UCSD-AML1 (cell line): ENCODE measurements at regions not wholly inside any gene's neighbourhood (a gene's known extent, or its start where the extent isn't known, plus 50 kb on each side); places are given as distances from the start of the nearest gene placed in this dataset.

Source experiments
- DNase-seq: peaks from one replicate; lab custom pipeline; 2025; ENCODE audit not compliant: unreplicated experiment; lab: John Stamatoyannopoulos, UW

- no peak for DNase-seq
Measured at GRCh38 chr2:35365859-35366258, 989.7 kb upstream of the CRIM1 start.

GRCh38 chr2:35356332-35356731, 999.2 kb upstream of the CRIM1 start:
- DNase-seq, result no peak

- DNase-seq, result no peak
Measured at GRCh38 chr2:35355056-35355455, 1000.5 kb upstream of the CRIM1 start.

- DNase-seq, result no peak
Measured at GRCh38 chr2:35347561-35347960, 1008.0 kb upstream of the CRIM1 start.

DNA sequence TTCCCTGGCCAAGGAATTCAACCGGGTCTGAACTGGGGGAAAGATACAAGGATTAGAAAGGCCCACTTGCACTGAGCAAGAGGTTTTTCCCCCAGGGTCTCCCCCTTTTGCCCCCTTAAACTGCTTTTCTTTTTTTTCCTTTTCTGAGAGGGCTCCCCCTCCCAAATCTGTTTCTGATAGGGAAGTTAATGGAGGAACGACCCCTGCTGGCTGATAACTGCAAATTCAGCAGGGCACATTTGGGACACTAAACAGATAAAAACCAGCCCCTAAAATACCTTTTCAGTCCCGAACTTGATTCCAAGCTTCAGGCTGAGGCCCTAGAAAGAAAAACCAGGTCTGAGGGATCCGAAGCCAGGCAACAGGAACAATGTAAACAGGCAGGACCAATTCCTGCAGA, 1012.4 kb upstream of the CRIM1 start:
- DNase-seq, result no peak

DNA sequence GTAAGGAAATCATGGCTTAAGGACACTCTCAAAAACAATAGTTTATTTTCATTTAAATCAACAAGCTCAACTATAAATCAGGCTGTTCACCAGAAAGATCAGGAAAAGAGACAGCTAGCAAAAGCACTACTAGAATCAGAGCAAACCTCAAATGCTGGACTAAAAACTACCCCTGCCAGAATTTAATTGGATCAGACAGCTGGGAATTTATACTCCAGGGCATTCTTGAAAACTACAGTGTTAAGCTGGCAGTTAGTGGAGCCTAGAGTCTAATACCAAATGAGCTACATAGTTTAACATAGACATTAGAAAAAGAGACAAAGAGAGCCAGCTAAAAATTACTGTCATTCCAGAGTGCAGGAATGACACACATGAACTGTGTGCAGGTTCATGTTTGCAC, 1016.4 kb upstream of the CRIM1 start:
- no peak for DNase-seq

DNA sequence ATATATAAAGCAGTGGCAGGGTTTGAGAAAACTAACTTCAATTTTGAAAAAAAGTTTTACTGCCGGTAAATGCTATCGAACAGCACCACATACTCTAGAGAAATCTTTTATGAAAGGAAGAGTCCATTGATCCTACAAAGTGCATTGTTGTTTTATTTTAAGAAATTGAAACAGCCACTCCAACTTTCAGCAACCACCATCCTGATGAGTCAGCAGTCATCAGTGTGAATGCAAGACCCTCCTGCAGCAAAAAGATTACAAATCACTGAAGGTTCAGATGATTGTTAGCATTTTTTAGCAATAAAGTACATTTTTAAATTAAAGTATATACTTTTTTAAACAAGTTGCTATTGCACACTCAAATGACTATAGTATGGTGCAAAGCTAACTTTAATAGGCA, 1017.7 kb upstream of the CRIM1 start:
- no peak for DNase-seq

DNA sequence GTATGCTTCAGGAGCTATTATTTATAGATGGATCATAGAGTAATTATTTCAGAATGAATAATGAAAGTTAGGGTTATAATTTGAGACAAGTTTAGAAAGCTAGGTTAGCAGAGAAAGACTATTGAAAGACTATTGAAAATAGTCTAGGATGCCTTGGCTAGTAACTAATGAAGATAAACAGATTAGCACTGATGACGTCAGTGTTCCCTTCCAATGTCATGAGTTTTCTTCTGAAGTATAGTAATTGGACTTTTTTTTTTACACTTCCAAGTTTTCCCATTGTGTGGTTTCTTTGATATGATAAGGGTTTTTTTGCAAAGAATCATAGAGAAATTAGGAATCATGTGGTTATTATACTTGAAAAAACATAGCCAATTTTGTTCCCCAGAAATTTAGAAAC, 1041.5 kb upstream of the CRIM1 start:
- no peak for DNase-seq

DNA sequence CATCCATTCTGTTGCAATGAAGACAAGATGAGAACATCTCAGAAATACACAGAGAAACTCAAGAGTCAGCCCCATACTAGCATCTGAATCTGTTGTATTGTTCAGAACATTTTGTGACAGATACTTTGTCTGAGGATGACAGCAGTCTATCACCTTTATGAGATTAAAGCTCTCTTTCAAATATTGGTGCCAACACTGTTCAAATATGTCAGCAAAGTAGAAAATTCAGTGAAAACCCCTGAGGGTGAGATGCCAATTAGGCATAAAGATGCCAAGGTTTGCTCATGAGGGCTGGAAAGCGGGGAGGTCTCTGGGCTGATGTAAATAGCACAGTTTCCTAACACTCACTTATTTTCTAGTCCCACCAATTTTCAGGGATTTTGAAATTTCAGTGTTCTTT, 1054.2 kb upstream of the CRIM1 start:
- no peak for DNase-seq

GRCh38 chr2:35298493-35298892, 1057.1 kb upstream of the CRIM1 start:
- no peak for DNase-seq

GRCh38 chr2:35297403-35297802, 1058.2 kb upstream of the CRIM1 start:
- no peak for DNase-seq

DNA sequence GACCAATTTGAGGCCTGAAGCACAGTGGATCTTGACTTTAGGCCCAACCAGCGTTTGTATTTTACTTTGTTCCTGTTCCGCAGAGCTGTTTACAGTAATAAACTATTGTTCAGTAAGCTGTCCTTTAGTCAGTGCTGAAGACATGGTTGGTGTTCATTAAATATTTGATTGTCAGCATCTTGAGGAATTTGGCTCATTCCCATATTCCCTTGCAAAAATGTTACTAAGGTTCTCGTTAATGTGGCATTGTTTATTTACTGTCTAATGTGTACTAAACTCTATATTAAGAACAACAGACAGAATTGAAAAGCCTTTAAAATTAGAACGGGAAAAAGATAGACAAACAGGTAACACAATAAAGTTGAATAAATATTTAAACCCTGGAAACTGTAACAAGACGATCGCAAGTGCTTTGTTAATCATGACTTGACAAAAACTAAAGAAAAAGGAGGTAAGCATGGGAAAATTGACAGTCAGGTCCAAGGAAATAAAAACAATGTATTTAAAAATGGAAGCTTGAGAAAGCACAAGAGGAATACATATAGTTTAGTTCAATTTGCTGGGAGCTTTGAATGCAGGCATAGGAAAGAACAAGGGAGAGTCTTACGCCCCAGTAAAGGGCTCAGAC, 1060.8 kb upstream of the CRIM1 start:
- no peak for DNase-seq

DNA sequence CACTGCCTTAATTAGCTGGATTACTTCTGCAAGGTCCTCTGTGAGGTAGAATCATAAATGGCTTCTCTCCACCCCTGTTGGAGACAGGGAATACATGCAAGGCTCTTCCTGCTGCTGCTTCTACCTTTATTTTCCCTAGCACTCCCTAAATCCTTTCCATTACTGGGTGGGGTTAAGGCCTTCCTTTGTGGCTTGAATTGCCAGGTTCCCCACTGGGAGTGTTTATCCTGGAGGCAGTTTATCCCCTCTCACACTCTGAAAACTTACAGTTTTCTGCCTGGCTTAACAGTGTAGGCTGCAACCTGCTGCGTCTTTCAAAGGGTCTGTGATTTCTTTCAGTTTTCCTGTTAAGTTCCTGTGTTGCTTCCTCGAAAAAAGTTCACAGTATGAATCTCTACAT, 1062.3 kb upstream of the CRIM1 start:
- no peak for DNase-seq

DNA sequence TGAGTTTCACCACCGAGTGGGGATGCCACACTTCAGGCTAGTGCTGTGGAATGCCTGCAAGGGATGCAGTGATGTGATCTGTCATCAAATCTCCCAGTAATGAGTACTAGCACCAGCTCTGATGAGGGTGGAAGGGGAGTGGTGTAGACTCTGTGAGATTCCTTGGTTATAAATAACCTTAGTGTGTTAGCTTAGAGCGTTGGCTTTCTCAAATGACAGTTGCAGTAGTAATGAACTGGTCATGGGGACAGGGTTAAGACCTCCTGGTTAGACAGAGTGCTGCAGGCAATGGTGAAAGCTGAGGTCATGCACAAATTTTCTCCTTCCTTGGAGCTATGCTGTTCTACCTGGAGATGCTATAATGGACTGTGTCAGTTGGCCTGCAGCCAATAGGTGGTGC, 1063.4 kb upstream of the CRIM1 start:
- DNase-seq, result no peak

DNA sequence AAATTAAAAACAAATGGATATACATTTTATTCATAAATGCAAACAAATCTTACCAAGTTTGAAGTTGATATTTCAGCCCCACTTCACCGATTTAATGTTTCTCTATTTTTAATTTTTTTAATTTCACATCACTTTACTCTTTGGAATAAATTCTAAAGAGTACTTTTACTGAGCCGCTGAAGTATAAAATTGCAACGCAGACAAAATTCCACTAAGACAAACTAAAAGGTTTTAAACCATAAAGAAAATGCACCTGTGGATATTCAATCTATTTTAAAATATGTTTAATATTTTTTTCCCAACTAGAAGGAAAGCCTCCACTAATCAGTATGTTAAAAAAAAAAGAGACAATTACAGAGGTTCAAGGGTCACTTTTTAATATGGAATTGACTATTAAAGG, 1073.9 kb upstream of the CRIM1 start:
- no peak for DNase-seq

GRCh38 chr2:35255826-35256225, 1099.8 kb upstream of the CRIM1 start:
- DNase-seq, result no peak

DNA sequence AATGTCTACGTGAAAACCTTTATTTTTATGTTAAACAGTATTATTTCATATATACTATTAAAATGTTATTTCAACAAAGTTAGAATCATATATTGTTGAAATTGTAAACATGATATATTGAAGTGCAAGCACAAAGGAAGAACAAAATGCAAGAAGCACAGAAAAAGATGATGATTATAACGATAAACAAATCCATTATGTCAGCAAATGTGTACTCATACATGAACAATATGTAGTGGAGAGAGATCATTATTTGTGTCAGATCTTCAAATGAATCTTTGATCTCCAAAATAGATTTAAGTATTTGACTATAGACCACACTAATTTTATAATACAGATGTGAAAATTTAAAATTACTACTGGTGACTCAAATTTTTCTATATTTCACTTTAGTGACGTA, 1104.4 kb upstream of the CRIM1 start:
- DNase-seq, result no peak

- DNase-seq, result no peak
Measured at GRCh38 chr2:35246702-35247101, 1108.9 kb upstream of the CRIM1 start.

GRCh38 chr2:35228584-35228983, 1127.0 kb upstream of the CRIM1 start:
- no peak for DNase-seq

DNA sequence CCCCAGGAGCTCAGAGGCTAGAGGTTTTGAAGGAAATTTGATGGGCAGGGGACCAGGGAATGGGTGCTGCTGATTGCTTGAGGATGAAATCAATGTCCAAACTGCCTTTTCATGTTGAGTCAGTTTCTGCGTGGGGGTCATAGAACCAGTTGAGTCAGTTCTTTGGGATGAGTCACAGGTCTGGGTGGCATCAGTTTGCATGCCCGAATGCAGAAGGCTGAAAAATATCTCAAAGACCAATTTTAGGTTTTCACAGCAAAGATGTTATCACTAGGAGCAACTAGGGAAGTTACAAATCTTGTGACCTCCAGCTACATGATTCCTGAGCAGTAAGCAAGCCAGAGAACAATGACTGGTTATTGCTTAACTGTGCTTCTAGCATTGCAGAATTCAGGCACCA, 1135.1 kb upstream of the CRIM1 start:
- no peak for DNase-seq

DNA sequence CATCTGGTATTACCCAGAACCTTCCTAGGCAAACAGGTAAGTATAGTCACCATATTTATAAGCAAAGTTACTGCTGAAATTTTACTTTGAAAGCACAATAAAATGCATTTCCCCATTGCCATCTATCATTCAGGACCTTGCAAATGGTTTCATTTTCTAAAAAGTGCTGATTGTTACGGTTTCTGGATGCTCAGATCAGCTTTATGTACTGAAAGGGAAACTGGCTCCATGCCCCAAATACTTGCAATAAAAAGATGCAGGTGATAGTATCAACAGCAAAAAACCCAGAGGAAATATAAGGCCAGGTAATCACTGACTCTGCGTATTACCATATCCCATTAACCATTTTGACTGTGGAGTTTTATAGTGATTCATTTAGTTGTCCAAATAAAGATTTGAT, 1150.7 kb upstream of the CRIM1 start:
- no peak for DNase-seq

GRCh38 chr2:35204323-35204722, 1151.3 kb upstream of the CRIM1 start:
- no peak for DNase-seq

DNA sequence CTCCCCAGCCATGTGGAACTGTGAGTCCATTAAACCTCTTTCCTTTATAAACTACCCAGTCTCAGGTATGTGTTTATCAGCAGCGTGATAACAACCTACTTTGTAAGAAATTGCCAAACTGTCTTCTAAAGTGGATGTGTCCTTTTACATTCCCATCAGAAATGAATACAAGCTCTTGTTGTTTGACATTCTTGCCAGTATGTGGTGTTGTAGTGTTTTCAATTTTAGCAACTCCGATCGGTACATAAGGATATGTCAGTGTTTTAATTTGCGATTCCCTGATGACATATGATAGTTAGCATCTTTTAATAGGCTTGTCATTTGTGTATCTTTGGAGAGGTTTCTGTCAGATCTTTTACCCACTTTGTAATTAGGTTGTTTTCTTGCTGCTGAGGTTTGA, 1156.3 kb upstream of the CRIM1 start:
- no peak for DNase-seq
